Trophoblast cell (in vitro differentiated cells and primary cell): ENCODE measurements at regions not wholly inside any gene's neighbourhood (a gene's known extent, or its start where the extent isn't known, plus 50 kb on each side); places are given as distances from the start of the nearest gene placed in this dataset.

ENCODE experiments used
- DNase-seq, 2 donors: peaks; one replicate each; pipeline ENCODE4 v3.0.0-alpha.2; 2016
- H2AFZ ChIP-seq: 2 replicates; pipeline ENCODE4 v1.6.1; 2013; ENCODE audit warnings: low read length, moderate library complexity, mild to moderate bottlenecking; ENCODE audit not compliant: insufficient read depth, poor library complexity
- H2AK5ac ChIP-seq: 2 replicates; pipeline ENCODE4 v1.6.1; 2013; ENCODE audit warnings: mild to moderate bottlenecking, low read length
- H2BK120ac ChIP-seq: 2 replicates; pipeline ENCODE4 v1.6.1; 2013; ENCODE audit warnings: low read length, mild to moderate bottlenecking, moderate library complexity; ENCODE audit not compliant: insufficient read depth, poor library complexity
- H2BK12ac ChIP-seq: 2 replicates; pipeline ENCODE4 v1.6.1; 2013; ENCODE audit warnings: mild to moderate bottlenecking, low read length, moderate library complexity
- H2BK5ac ChIP-seq: 2 replicates; pipeline ENCODE4 v1.6.1; 2013; ENCODE audit warnings: low read length, low read depth, moderate library complexity, mild to moderate bottlenecking; ENCODE audit not compliant: poor library complexity
- H3K14ac ChIP-seq: 2 replicates; pipeline ENCODE4 v1.6.1; 2013; ENCODE audit warnings: mild to moderate bottlenecking, low read length
- H3K18ac ChIP-seq: 2 replicates; pipeline ENCODE4 v1.6.1; 2013; ENCODE audit warnings: mild to moderate bottlenecking, low read length
- H3K23ac ChIP-seq: 2 replicates; pipeline ENCODE4 v1.6.1; 2013; ENCODE audit warnings: low read length
- H3K27ac ChIP-seq: 2 replicates; pipeline ENCODE4 v1.5.1; 2013; ENCODE audit warnings: low read depth, mild to moderate bottlenecking, inconsistent platforms, low read length, moderate library complexity
- H3K27me3 ChIP-seq: 2 replicates; pipeline ENCODE4 v1.6.1; 2013; ENCODE audit warnings: inconsistent platforms, mild to moderate bottlenecking, low read length, moderate library complexity; ENCODE audit not compliant: insufficient read depth
- H3K36me3 ChIP-seq, 2 experiments: 1 replicate in 1 of 2; 2 replicates in 1 of 2; pipeline ENCODE4 v1.6.1; 2013; ENCODE audit warnings: low read length in 2 of 2, mild to moderate bottlenecking in 2 of 2, moderate library complexity in 1 of 2; ENCODE audit not compliant: insufficient read depth in 2 of 2, control insufficient read depth in 1 of 2
- H3K4ac ChIP-seq: 2 replicates; pipeline ENCODE4 v1.6.1; 2013; ENCODE audit warnings: low read depth, mild to moderate bottlenecking, low read length, moderate library complexity
- H3K4me1 ChIP-seq, 2 experiments: 1 replicate in 1 of 2; 2 replicates in 1 of 2; pipeline ENCODE4 v1.6.1; 2013; ENCODE audit warnings: low read length in 2 of 2, mild to moderate bottlenecking in 2 of 2, moderate library complexity in 1 of 2; ENCODE audit not compliant: insufficient read depth in 2 of 2, control insufficient read depth in 1 of 2
- H3K4me2 ChIP-seq: 2 replicates; pipeline ENCODE4 v1.6.1; 2013; ENCODE audit warnings: inconsistent platforms, mild to moderate bottlenecking, low read length, moderate library complexity
- H3K4me3 ChIP-seq: 2 replicates; pipeline ENCODE4 v1.5.1; 2013; ENCODE audit warnings: mild to moderate bottlenecking, low read depth, low read length, inconsistent platforms
- H3K79me1 ChIP-seq: one replicate; pipeline ENCODE4 v1.6.1; 2013; ENCODE audit warnings: low read length
- H3K79me2 ChIP-seq: 2 replicates; pipeline ENCODE4 v1.6.1; 2013; ENCODE audit warnings: low read length, mild to moderate bottlenecking; ENCODE audit not compliant: control insufficient read depth, insufficient read depth, poor library complexity
- H3K9ac ChIP-seq: 2 replicates; pipeline ENCODE4 v1.6.1; 2013; ENCODE audit warnings: mild to moderate bottlenecking, low read length
- H3K9me3 ChIP-seq: 2 replicates; pipeline ENCODE4 v1.6.1; 2013; ENCODE audit warnings: low read depth, mild to moderate bottlenecking, control low read depth, inconsistent platforms, low read length; ENCODE audit not compliant: insufficient read depth
- H4K12ac ChIP-seq: 2 replicates; pipeline ENCODE4 v1.6.1; 2013; ENCODE audit warnings: low read depth, mild to moderate bottlenecking, low read length, moderate library complexity
- H4K8ac ChIP-seq: 2 replicates; pipeline ENCODE4 v1.6.1; 2013; ENCODE audit warnings: low read depth, mild to moderate bottlenecking, low read length, moderate library complexity
- H4K91ac ChIP-seq: one replicate; pipeline ENCODE4 v1.6.1; 2013; ENCODE audit warnings: low read depth, mild to moderate bottlenecking, low read length, moderate library complexity
- WGBS: extraction: QIAGEN DNeasy Blood & Tissue Kit; methylation state at CpG from one replicate; pipeline ENCODE4 v1.1.7; 2013; ENCODE audit warnings: missing lambda C conversion rate; ENCODE audit not compliant: insufficient read length, insufficient coverage; ENCODE audit errors: extremely low coverage; 5-methylcytosine and 5-hydroxymethylcytosine counted together

GRCh38 chr12:123054371-123054770, 73.9 kb downstream of the ARL6IP4 start:
- Histone ChIP-seq H3K18ac (no peak overlapping the region), H3K27me3 (no peaks in the 10 kb centered on the region), H3K79me1 (no peaks in the 10 kb centered on the region), H3K36me3 (no peaks in the 10 kb centered on the region), H3K4me2 (no peak overlapping the region), H2BK120ac (no peak overlapping the region), H2BK12ac (no peak overlapping the region), H2BK5ac (no peak overlapping the region), H4K12ac (no peak overlapping the region), H3K14ac (no peak overlapping the region), H3K79me2 (no peaks in the 10 kb centered on the region), H3K4me3 (no peak overlapping the region), H3K9me3 (no peaks in the 10 kb centered on the region), H3K9ac (no peak overlapping the region), H2AFZ (no peak overlapping the region), H2AK5ac (no peak overlapping the region), H3K4me1 (peaks cover 10 to 18% of the 10 kb centered on the region in 2 experiments), H3K4ac (no peak overlapping the region), H4K91ac (no peak overlapping the region), H4K8ac (no peak overlapping the region), H3K23ac (no peak overlapping the region), H3K27ac (no peak overlapping the region)
- no peak for DNase-seq
- WGBS: no CpG with 5 or more reads among the region's 2 CpGs

GRCh38 chr12:123051556-123051955, 71.1 kb downstream of the ARL6IP4 start:
- no peak overlapping the region for H3K4me2 ChIP-seq
- no CpG with 5 or more reads among the region's 3 CpGs for WGBS
- H3K18ac ChIP-seq: no peak overlapping the region
- H3K9ac ChIP-seq: no peak overlapping the region
- H3K23ac ChIP-seq: no peak overlapping the region
- H3K4ac ChIP-seq: no peak overlapping the region
- no peaks in the 10 kb centered on the region for H3K79me1 ChIP-seq
- no peak overlapping the region for H4K91ac ChIP-seq
- H3K9me3 ChIP-seq: no peaks in the 10 kb centered on the region
- H3K4me1 ChIP-seq: peaks cover 10 to 18% of the 10 kb centered on the region in 2 experiments
- no peak overlapping the region for H3K4me3 ChIP-seq
- DNase-seq: peak in 1 of 2 donors; percentile 66
- H4K8ac ChIP-seq: no peak overlapping the region
- H2BK120ac ChIP-seq: no peak overlapping the region
- no peak overlapping the region for H2BK5ac ChIP-seq
- no peaks in the 10 kb centered on the region for H3K79me2 ChIP-seq
- no peaks in the 10 kb centered on the region for H3K27me3 ChIP-seq
- H2AK5ac ChIP-seq: no peak overlapping the region
- H3K14ac ChIP-seq: no peak overlapping the region
- H2BK12ac ChIP-seq: no peak overlapping the region
- no peak overlapping the region for H3K27ac ChIP-seq
- H2AFZ ChIP-seq: no peak overlapping the region
- no peak overlapping the region for H4K12ac ChIP-seq
- H3K36me3 ChIP-seq: no peaks in the 10 kb centered on the region

GRCh38 chr12:123050913-123051312, 70.4 kb downstream of the ARL6IP4 start:
- Histone ChIP-seq H3K4me1 (peaks cover 10 to 13% of the 10 kb centered on the region in 2 experiments), H3K9ac (no peak overlapping the region), H3K36me3 (no peaks in the 10 kb centered on the region), H3K14ac (no peak overlapping the region), H2BK12ac (no peak overlapping the region), H4K8ac (no peak overlapping the region), H4K12ac (no peak overlapping the region), H3K27me3 (no peaks in the 10 kb centered on the region), H3K4ac (no peak overlapping the region), H3K4me2 (no peak overlapping the region), H2AK5ac (no peak overlapping the region), H3K18ac (no peak overlapping the region), H2BK120ac (no peak overlapping the region), H3K4me3 (no peak overlapping the region), H3K27ac (no peak overlapping the region), H3K79me2 (no peaks in the 10 kb centered on the region), H3K23ac (no peak overlapping the region), H2BK5ac (no peak overlapping the region), H3K79me1 (no peaks in the 10 kb centered on the region), H4K91ac (no peak overlapping the region), H2AFZ (no peak overlapping the region), H3K9me3 (no peaks in the 10 kb centered on the region)
- no peak for DNase-seq
- WGBS: no CpG with 5 or more reads among the region's 4 CpGs

GRCh38 chr12:123050331-123050831, 69.9 kb downstream of the ARL6IP4 start:
- no peak overlapping the region for H2AFZ ChIP-seq
- H4K12ac ChIP-seq: no peak overlapping the region
- no peak overlapping the region for H2BK12ac ChIP-seq
- H3K4me1 ChIP-seq: peaks cover 10 to 11% of the 10 kb centered on the region in 2 experiments
- no peak overlapping the region for H3K4ac ChIP-seq
- H2BK5ac ChIP-seq: no peak overlapping the region
- no CpG with 5 or more reads among the region's 6 CpGs for WGBS
- no peaks in the 10 kb centered on the region for H3K79me2 ChIP-seq
- no peaks in the 10 kb centered on the region for H3K36me3 ChIP-seq
- H3K4me2 ChIP-seq: no peak overlapping the region
- no peak overlapping the region for H3K23ac ChIP-seq
- no peaks in the 10 kb centered on the region for H3K9me3 ChIP-seq
- H2AK5ac ChIP-seq: no peak overlapping the region
- no peak overlapping the region for H2BK120ac ChIP-seq
- H3K9ac ChIP-seq: no peak overlapping the region
- H3K27me3 ChIP-seq: no peaks in the 10 kb centered on the region
- H3K4me3 ChIP-seq: no peak overlapping the region
- H3K14ac ChIP-seq: no peak overlapping the region
- H4K8ac ChIP-seq: no peak overlapping the region
- no peak overlapping the region for H3K27ac ChIP-seq
- no peak for DNase-seq
- no peak overlapping the region for H3K18ac ChIP-seq
- no peaks in the 10 kb centered on the region for H3K79me1 ChIP-seq
- no peak overlapping the region for H4K91ac ChIP-seq
